ENCODE measurements at regions not wholly inside any gene's neighbourhood (a gene's known extent, or its start where the extent isn't known, plus 50 kb on each side); places are given as distances from the start of the nearest gene placed in this dataset.

- no peak for TF ChIP-seq CTCF (IDR thresholded peaks at IDR 0.05; ENCODE audit: low read depth, low read length, missing input control)
- TF ChIP-seq FOXA1 (IDR thresholded peaks at IDR 0.05), result no peak
- no peak for TF ChIP-seq HNF4G (IDR thresholded peaks at IDR 0.05)
- TF ChIP-seq EGR1 (IDR thresholded peaks at IDR 0.05; ENCODE audit: low read depth in 2 of 2), result no peak
- TF ChIP-seq RXRA (IDR thresholded peaks at IDR 0.05), result no peak
Observed at GRCh38 chr2:177101930-177102329, 110.7 kb upstream of the HNRNPA3 start (continued).

GRCh38 chr2:177106212-177106611 is 106.4 kb upstream of the HNRNPA3 start:
- Histone ChIP-seq H3K9me3 (ENCODE audit: control insufficient read depth in 4 of 4, low read length in 3 of 4) (peaks cover 0 to 3% (median 0%) of the 10 kb centered on the region in 4 donors), H3K27ac (ENCODE audit: low read depth in 1 of 2, low read length in 2 of 2) (no peak overlapping the region), H3K4me3 (ENCODE audit: low read depth in 1 of 3, low read length in 3 of 3) (no peak overlapping the region), H3K36me3 (ENCODE audit: control insufficient read depth in 4 of 4, insufficient read depth in 3 of 4, low read depth in 1 of 4, low read length in 3 of 4) (no peaks in the 10 kb centered on the region), H3K27me3 (ENCODE audit: control insufficient read depth in 4 of 4, insufficient read depth in 4 of 4, low read length in 3 of 4) (no peaks in the 10 kb centered on the region), H3K9ac (ENCODE audit: low read depth in 1 of 2, low read length in 2 of 2) (no peak overlapping the region), H3K4me1 (ENCODE audit: control insufficient read depth in 4 of 4, insufficient read depth in 4 of 4, low read length in 3 of 4) (no peaks in the 10 kb centered on the region)
- 79% methylated on average over 2 of the region's 2 CpGs for WGBS
- DNase-seq (ENCODE audit: low spot score), result no peak
- no peak for TF ChIP-seq RAD21 (IDR thresholded peaks at IDR 0.05)
- TF ChIP-seq FOXA2 (IDR thresholded peaks at IDR 0.05), result no peak
- TF ChIP-seq MAX (IDR thresholded peaks at IDR 0.05), result no peak
- no peak for TF ChIP-seq CTCF (IDR thresholded peaks at IDR 0.05; ENCODE audit: low read depth, low read length, missing input control)
- TF ChIP-seq SP1 (IDR thresholded peaks at IDR 0.05), result no peak
- no peak for TF ChIP-seq GABPA (IDR thresholded peaks at IDR 0.05 in 1 of 2, conservative IDR thresholded peaks at IDR 0.05 in 1 of 2)

- WGBS, result 76% methylated on average over 2 of the region's 2 CpGs
- no peaks in the 10 kb centered on the region for H3K9me3 ChIP-seq (ENCODE audit: control insufficient read depth in 4 of 4, low read length in 3 of 4)
- H3K4me3 ChIP-seq (ENCODE audit: low read depth in 1 of 3, low read length in 3 of 3), result no peak overlapping the region
- no peak overlapping the region for H3K9ac ChIP-seq (ENCODE audit: low read depth in 1 of 2, low read length in 2 of 2)
- no peak overlapping the region for H3K27ac ChIP-seq (ENCODE audit: low read depth in 1 of 2, low read length in 2 of 2)
- TF ChIP-seq NR2F2 (IDR thresholded peaks at IDR 0.05) (no peak), EGR1 (IDR thresholded peaks at IDR 0.05; ENCODE audit: low read depth in 2 of 2) (no peak), ATF3 (IDR thresholded peaks at IDR 0.05) (no peak), CTCF (IDR thresholded peaks at IDR 0.05; ENCODE audit: low read depth, low read length, missing input control) (no peak), TAF1 (conservative IDR thresholded peaks at IDR 0.05) (no peak)
- no peaks in the 10 kb centered on the region for H3K4me1 ChIP-seq (ENCODE audit: control insufficient read depth in 4 of 4, insufficient read depth in 4 of 4, low read length in 3 of 4)
- H3K36me3 ChIP-seq (ENCODE audit: control insufficient read depth in 4 of 4, insufficient read depth in 3 of 4, low read depth in 1 of 4, low read length in 3 of 4), result no peaks in the 10 kb centered on the region
- no peaks in the 10 kb centered on the region for H3K27me3 ChIP-seq (ENCODE audit: control insufficient read depth in 4 of 4, insufficient read depth in 4 of 4, low read length in 3 of 4)
- no peak for DNase-seq (ENCODE audit: low spot score)
Observed at GRCh38 chr2:177108890-177109289, 103.7 kb upstream of the HNRNPA3 start.
